ENCODE measurements at regions not wholly inside any gene's neighbourhood (a gene's known extent, or its start where the extent isn't known, plus 50 kb on each side); places are given as distances from the start of the nearest gene placed in this dataset.

- no peak for TF ChIP-seq CTCF (IDR thresholded peaks at IDR 0.05)
- no peak for TF ChIP-seq POLR2A (IDR thresholded peaks at IDR 0.05)
Measured at GRCh38 chr10:81348003-81348402, 527.0 kb upstream of the NRG3 start.
